IMR-90 (cell line): ENCODE measurements at regions not wholly inside any gene's neighbourhood (a gene's known extent, or its start where the extent isn't known, plus 50 kb on each side); places are given as distances from the start of the nearest gene placed in this dataset.

Source experiments
- BHLHE40 ChIP-seq: fragments of 150-350 bp; IDR thresholded peaks from 2 replicates; pipeline ENCODE4 v1.6.1; 2016; ENCODE audit warnings: mild to moderate bottlenecking, low read depth, low read length
- CTCF ChIP-seq: conservative IDR thresholded peaks from 2 replicates; pipeline ENCODE4 v1.5.1; 2012; ENCODE audit warnings: mild to moderate bottlenecking, low read depth, low read length, improper control_type of control experiment
- ELK1 ChIP-seq: fragments of 150-350 bp; IDR thresholded peaks from 2 replicates; pipeline ENCODE4 v1.6.1; 2016; ENCODE audit warnings: low read depth, mild to moderate bottlenecking, low read length, moderate library complexity, borderline replicate concordance
- MAFK ChIP-seq: IDR thresholded peaks from 2 replicates; pipeline ENCODE4 v1.6.1; 2012; ENCODE audit warnings: low read depth, low read length, improper control_type of control experiment
- MAZ ChIP-seq: IDR thresholded peaks from 2 replicates; pipeline ENCODE4 v1.6.1; 2012; ENCODE audit warnings: low read depth, mild to moderate bottlenecking, low read length, improper control_type of control experiment, moderate library complexity, borderline replicate concordance
- MXI1 ChIP-seq: IDR thresholded peaks from 2 replicates; pipeline ENCODE4 v1.6.1; 2012; ENCODE audit warnings: low read depth, mild to moderate bottlenecking, low read length, moderate library complexity, borderline replicate concordance
- NFE2L2 ChIP-seq: fragments of 150-350 bp; IDR thresholded peaks from 2 replicates; pipeline ENCODE4 v1.6.1; 2016; ENCODE audit warnings: low read depth, mild to moderate bottlenecking, low read length
- POLR2A ChIP-seq: IDR thresholded peaks from 2 replicates; pipeline ENCODE4 v1.6.1; 2012; ENCODE audit warnings: mild to moderate bottlenecking, low read depth, low read length
- RAD21 ChIP-seq: IDR thresholded peaks from 2 replicates; pipeline ENCODE4 v1.6.1; 2012; ENCODE audit warnings: low read length, improper control_type of control experiment
- RFX5 ChIP-seq: IDR thresholded peaks from 2 replicates; pipeline ENCODE4 v1.8.0; 2012; ENCODE audit warnings: low read depth, mild to moderate bottlenecking, low read length, moderate library complexity
- SMC3 ChIP-seq: fragments of 150-350 bp; IDR thresholded peaks from 2 replicates; pipeline ENCODE4 v1.6.1; 2016; ENCODE audit warnings: low read depth, mild to moderate bottlenecking, antibody characterized with exemption, low read length, moderate library complexity

- TF ChIP-seq CTCF (no peak), ELK1 (no peak), MAFK (no peak), POLR2A (no peak), MXI1 (no peak), RFX5 (no peak), RAD21 (no peak), BHLHE40 (no peak), MAZ (no peak), SMC3 (no peak), NFE2L2 (no peak)
Observed at GRCh38 chr6:98514073-98514720, 320.2 kb upstream of the POU3F2 start.
